ENCODE measurements at regions not wholly inside any gene's neighbourhood (a gene's known extent, or its start where the extent isn't known, plus 50 kb on each side); places are given as distances from the start of the nearest gene placed in this dataset.
A peak's percentile ranks its signal among the peaks of the same experiment; 100 is the strongest.

DNA sequence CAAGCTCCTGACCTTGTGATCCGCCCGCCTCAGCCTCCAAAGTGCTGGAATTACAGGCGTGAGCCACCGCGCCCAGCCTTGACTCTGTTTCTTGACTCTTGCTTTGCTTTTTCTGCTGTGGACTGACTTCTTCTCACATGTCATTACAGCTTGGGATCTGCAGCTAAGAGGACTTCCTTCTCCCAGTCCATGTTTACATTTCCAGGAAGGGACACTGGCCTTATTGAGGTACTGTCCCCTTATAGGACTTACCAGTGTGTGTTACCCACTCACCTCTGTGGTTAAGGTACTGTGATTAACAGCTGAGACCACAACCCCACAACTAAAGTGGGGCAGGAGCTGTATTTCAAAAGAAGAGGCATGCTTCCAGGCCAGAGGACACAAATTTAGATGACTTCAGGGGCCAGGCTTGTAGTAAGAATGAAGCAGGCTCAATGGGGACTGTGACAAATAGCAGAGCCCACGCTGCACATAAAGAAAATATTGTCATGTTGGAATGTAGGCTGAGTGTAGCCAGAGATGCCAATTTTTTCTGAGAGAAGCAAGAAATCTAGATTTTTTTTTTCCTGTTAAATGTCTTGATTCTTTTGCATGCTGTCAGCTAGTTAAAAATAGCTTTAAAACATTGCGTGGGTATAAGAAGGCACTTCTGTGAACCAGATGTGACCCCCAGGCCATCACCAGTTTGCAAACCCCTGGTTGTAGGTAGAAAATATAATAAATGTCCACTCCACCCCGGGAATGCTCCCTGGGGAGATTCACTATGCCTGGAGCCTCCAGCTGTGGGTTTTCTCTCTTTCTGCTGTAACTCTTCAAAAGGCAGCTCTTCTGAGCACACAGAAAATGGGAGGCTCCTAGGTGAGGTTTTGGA is 75.0 kb downstream of the PTPDC1 start:
- Histone ChIP-seq H3K4me3 (ENCODE audit: low read length, poor library complexity, severe bottlenecking) (no peak overlapping the region), H4K20me1 (ENCODE audit: insufficient read depth, low read length, poor library complexity, severe bottlenecking) (no peaks in the 10 kb centered on the region), H3K79me2 (ENCODE audit: insufficient read depth, low read length) (no peaks in the 10 kb centered on the region), H3K27me3 (ENCODE audit: insufficient read depth, low read length, poor library complexity, severe bottlenecking) (no peaks in the 10 kb centered on the region), H3F3A (ENCODE audit: low read depth) (no peaks in the 10 kb centered on the region), H3K9me2 (replicated peaks; ENCODE audit: low read depth, low read length) (no peaks in the 10 kb centered on the region), H2AFZ (ENCODE audit: low read length) (no peak overlapping the region), H3K36me3 (ENCODE audit: insufficient read depth, low read length) (no peaks in the 10 kb centered on the region), H3K4me1 (ENCODE audit: insufficient read depth, low read length, poor library complexity, severe bottlenecking) (peaks cover under 1% of the 10 kb centered on the region), H3K4me2 (ENCODE audit: low read depth, low read length, poor library complexity, severe bottlenecking) (no peak overlapping the region), H3K9ac (ENCODE audit: low read depth, low read length, poor library complexity, severe bottlenecking) (no peak overlapping the region), H3K9me3 (ENCODE audit: insufficient read depth, low read depth, low read length) (no peaks in the 10 kb centered on the region)
- TF ChIP-seq, protein P1, sequence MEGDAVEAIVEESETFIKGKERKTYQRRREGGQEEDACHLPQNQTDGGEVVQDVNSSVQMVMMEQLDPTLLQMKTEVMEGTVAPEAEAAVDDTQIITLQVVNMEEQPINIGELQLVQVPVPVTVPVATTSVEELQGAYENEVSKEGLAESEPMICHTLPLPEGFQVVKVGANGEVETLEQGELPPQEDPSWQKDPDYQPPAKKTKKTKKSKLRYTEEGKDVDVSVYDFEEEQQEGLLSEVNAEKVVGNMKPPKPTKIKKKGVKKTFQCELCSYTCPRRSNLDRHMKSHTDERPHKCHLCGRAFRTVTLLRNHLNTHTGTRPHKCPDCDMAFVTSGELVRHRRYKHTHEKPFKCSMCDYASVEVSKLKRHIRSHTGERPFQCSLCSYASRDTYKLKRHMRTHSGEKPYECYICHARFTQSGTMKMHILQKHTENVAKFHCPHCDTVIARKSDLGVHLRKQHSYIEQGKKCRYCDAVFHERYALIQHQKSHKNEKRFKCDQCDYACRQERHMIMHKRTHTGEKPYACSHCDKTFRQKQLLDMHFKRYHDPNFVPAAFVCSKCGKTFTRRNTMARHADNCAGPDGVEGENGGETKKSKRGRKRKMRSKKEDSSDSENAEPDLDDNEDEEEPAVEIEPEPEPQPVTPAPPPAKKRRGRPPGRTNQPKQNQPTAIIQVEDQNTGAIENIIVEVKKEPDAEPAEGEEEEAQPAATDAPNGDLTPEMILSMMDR (conservative IDR thresholded peaks at IDR 0.05; ENCODE audit: low read length) = no peak
- no peak for TF ChIP-seq EZH2phosphoT487 (IDR thresholded peaks at IDR 0.05; ENCODE audit: borderline replicate concordance)

DNA sequence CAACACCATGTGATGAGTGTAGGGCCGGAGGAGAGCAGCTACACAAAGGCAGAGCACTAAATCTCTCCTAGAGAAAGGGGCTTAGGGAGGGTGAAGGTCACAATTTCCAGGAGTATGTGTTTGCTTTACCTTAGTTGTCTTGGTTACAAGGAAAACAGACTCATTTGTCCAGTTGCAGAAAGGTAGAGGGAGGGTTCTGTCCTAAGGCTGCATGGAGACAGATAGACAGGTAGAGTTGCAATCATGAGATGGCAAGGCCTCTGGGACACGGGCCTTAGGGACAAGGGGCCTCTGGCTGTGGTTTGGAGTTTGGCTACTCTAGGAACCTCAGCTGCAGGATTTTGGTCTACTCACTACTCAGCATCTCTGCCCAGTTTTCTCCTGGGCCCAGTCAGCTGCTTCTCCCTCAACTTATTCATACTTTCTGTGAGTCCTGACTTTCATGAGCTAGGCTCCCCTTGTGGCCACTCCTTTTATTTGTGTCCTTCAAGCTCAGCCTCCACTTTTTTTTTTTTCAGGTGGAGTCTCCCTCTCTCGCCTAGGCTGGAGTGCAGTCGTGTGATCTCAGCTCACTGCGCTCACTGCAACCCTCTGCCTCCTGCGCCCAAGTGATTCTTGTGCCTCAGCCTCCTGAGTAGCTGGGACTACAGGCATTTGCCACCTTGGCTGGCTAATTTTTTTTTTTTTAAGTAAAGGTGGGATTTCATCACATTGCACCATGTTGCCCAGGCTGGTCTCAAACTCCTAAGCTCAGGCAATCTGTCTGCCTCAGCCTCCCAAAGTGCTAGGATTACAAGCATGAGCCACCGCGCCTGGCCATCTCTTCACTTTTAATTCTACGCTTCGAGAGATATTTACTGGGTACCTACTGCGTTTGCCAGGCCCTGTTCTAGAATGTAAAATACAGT is 76.6 kb downstream of the PTPDC1 start:
- Histone ChIP-seq H3K36me3 (ENCODE audit: insufficient read depth, low read length) (no peaks in the 10 kb centered on the region), H3K79me2 (ENCODE audit: insufficient read depth, low read length) (no peaks in the 10 kb centered on the region), H3K9me3 (ENCODE audit: insufficient read depth, low read depth, low read length) (no peaks in the 10 kb centered on the region), H3K4me2 (ENCODE audit: low read depth, low read length, poor library complexity, severe bottlenecking) (no peak overlapping the region), H3F3A (ENCODE audit: low read depth) (no peaks in the 10 kb centered on the region; the same call in 1 of the 2 replicates), H3K9ac (ENCODE audit: low read depth, low read length, poor library complexity, severe bottlenecking) (no peak overlapping the region), H4K20me1 (ENCODE audit: insufficient read depth, low read length, poor library complexity, severe bottlenecking) (no peaks in the 10 kb centered on the region), H3K4me3 (ENCODE audit: low read length, poor library complexity, severe bottlenecking) (no peak overlapping the region), H3K9me2 (replicated peaks; ENCODE audit: low read depth, low read length) (no peaks in the 10 kb centered on the region), H3K4me1 (ENCODE audit: insufficient read depth, low read length, poor library complexity, severe bottlenecking) (peaks cover 15% of the 10 kb centered on the region), H2AFZ (ENCODE audit: low read length) (no peak overlapping the region), H3K27me3 (ENCODE audit: insufficient read depth, low read length, poor library complexity, severe bottlenecking) (no peaks in the 10 kb centered on the region)
- no peak for TF ChIP-seq EZH2phosphoT487 (IDR thresholded peaks at IDR 0.05; ENCODE audit: borderline replicate concordance)
- TF ChIP-seq, protein P1 (conservative IDR thresholded peaks at IDR 0.05; ENCODE audit: low read length) = peak; percentile 34; the same call in 1 of the 2 replicates

GRCh38 chr9:94161673-94162072 is 77.4 kb downstream of the PTPDC1 start:
- no peak overlapping the region for H3K4me3 ChIP-seq (ENCODE audit: low read length, poor library complexity, severe bottlenecking)
- H4K20me1 ChIP-seq (ENCODE audit: insufficient read depth, low read length, poor library complexity, severe bottlenecking) = no peaks in the 10 kb centered on the region
- H3K4me1 ChIP-seq (ENCODE audit: insufficient read depth, low read length, poor library complexity, severe bottlenecking) = peaks cover 15% of the 10 kb centered on the region
- H2AFZ ChIP-seq (ENCODE audit: low read length) = no peak overlapping the region
- no peaks in the 10 kb centered on the region for H3K9me2 ChIP-seq (replicated peaks; ENCODE audit: low read depth, low read length)
- H3K36me3 ChIP-seq (ENCODE audit: insufficient read depth, low read length) = no peaks in the 10 kb centered on the region
- no peaks in the 10 kb centered on the region for H3K79me2 ChIP-seq (ENCODE audit: insufficient read depth, low read length)
- no peak overlapping the region for H3K9ac ChIP-seq (ENCODE audit: low read depth, low read length, poor library complexity, severe bottlenecking)
- H3F3A ChIP-seq (ENCODE audit: low read depth) = no peaks in the 10 kb centered on the region; the same call in 1 of the 2 replicates
- no peak for TF ChIP-seq EZH2phosphoT487 (IDR thresholded peaks at IDR 0.05; ENCODE audit: borderline replicate concordance)
- TF ChIP-seq, protein P1 (conservative IDR thresholded peaks at IDR 0.05; ENCODE audit: low read length) = no peak
- no peaks in the 10 kb centered on the region for H3K9me3 ChIP-seq (ENCODE audit: insufficient read depth, low read depth, low read length)
- H3K27me3 ChIP-seq (ENCODE audit: insufficient read depth, low read length, poor library complexity, severe bottlenecking) = no peaks in the 10 kb centered on the region
- H3K4me2 ChIP-seq (ENCODE audit: low read depth, low read length, poor library complexity, severe bottlenecking) = no peak overlapping the region
